ENCODE measurements at regions not wholly inside any gene's neighbourhood (a gene's known extent, or its start where the extent isn't known, plus 50 kb on each side); places are given as distances from the start of the nearest gene placed in this dataset.

DNA sequence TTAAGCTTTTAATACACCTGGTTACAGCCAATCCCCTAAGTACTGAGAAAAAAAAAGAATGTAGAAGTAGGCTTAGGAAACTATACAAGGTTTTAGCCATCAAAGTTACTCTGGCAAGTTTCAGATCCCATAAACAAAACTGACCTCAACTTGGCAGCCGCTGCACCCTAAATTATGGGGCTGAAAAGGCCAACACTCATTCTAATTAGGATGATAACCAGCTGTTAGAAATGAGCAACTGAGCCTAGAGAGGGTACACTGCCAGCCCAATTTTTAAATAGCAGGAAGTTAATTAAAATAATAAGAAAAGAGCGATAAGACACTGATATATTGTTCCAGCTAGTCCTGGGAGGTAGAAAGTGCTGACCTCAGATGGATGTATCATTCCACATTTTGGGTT is 105.7 kb upstream of the VAV3 start:
- RAD21 ChIA-PET (ENCODE audit: low non-redundant PET in 1 of 2, low total read pairs in 2 of 2, uncharacterized antibody in 2 of 2, unreplicated experiment in 2 of 2) = no interaction called here
- Histone ChIP-seq H2AFZ (ENCODE audit: low read depth, low read length, poor library complexity, severe bottlenecking) (no peak overlapping the region), H3K79me2 (ENCODE audit: insufficient read depth, low read length) (no peaks in the 10 kb centered on the region), H3K4me2 (ENCODE audit: low read length) (no peak overlapping the region), H4K20me1 (ENCODE audit: insufficient read depth) (no peaks in the 10 kb centered on the region), H3K9ac (ENCODE audit: low read length) (no peak overlapping the region), H3K4me3 (replicated peaks in 1 of 2; ENCODE audit: low read depth in 1 of 2, low read length in 2 of 2) (no peak overlapping the region), H3K4me1 (ENCODE audit: control insufficient read depth in 1 of 2, insufficient read depth in 2 of 2, low read length in 2 of 2) (no peaks in the 10 kb centered on the region), H3K9me3 (ENCODE audit: control insufficient read depth in 1 of 2, insufficient read depth in 1 of 2, low read depth in 1 of 2, low read length in 2 of 2) (no peaks in the 10 kb centered on the region), H3K36me3 (ENCODE audit: control insufficient read depth in 1 of 2, insufficient read depth in 2 of 2, low read length in 2 of 2) (no peaks in the 10 kb centered on the region), H3K9me2 (ENCODE audit: insufficient read depth) (no peaks in the 10 kb centered on the region), H3K27ac (ENCODE audit: low read depth, low read length) (no peak overlapping the region), H3K27me3 (ENCODE audit: insufficient read depth, low read length) (peaks cover 38% of the 10 kb centered on the region)
- CTCF ChIA-PET = no interaction called here
- POLR2A ChIA-PET = no interaction called here
- ATAC-seq (no peak), DNase-seq (ENCODE audit: low read depth, low spot score) (no peak)
- TF ChIP-seq SP1 (IDR thresholded peaks at IDR 0.05; ENCODE audit: low read depth) = no peak
- no peak for TF ChIP-seq EZH2phosphoT487 (IDR thresholded peaks at IDR 0.05; ENCODE audit: borderline replicate concordance)
- TF ChIP-seq ZFX (IDR thresholded peaks at IDR 0.05) = no peak
- no peak for TF ChIP-seq EGR1 (IDR thresholded peaks at IDR 0.05; ENCODE audit: low read depth)
- TF ChIP-seq, protein P1, sequence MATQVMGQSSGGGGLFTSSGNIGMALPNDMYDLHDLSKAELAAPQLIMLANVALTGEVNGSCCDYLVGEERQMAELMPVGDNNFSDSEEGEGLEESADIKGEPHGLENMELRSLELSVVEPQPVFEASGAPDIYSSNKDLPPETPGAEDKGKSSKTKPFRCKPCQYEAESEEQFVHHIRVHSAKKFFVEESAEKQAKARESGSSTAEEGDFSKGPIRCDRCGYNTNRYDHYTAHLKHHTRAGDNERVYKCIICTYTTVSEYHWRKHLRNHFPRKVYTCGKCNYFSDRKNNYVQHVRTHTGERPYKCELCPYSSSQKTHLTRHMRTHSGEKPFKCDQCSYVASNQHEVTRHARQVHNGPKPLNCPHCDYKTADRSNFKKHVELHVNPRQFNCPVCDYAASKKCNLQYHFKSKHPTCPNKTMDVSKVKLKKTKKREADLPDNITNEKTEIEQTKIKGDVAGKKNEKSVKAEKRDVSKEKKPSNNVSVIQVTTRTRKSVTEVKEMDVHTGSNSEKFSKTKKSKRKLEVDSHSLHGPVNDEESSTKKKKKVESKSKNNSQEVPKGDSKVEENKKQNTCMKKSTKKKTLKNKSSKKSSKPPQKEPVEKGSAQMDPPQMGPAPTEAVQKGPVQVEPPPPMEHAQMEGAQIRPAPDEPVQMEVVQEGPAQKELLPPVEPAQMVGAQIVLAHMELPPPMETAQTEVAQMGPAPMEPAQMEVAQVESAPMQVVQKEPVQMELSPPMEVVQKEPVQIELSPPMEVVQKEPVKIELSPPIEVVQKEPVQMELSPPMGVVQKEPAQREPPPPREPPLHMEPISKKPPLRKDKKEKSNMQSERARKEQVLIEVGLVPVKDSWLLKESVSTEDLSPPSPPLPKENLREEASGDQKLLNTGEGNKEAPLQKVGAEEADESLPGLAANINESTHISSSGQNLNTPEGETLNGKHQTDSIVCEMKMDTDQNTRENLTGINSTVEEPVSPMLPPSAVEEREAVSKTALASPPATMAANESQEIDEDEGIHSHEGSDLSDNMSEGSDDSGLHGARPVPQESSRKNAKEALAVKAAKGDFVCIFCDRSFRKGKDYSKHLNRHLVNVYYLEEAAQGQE (IDR thresholded peaks at IDR 0.05; ENCODE audit: low read depth) = no peak
- TF ChIP-seq YY1 (IDR thresholded peaks at IDR 0.05; ENCODE audit: extremely low read depth, insufficient replicate concordance, low read depth, low read length) = no peak
- TF ChIP-seq POLR2A (IDR thresholded peaks at IDR 0.05; ENCODE audit: borderline replicate concordance, extremely low read depth, insufficient read depth, insufficient read length) = no peak
- TF ChIP-seq, protein P2, sequence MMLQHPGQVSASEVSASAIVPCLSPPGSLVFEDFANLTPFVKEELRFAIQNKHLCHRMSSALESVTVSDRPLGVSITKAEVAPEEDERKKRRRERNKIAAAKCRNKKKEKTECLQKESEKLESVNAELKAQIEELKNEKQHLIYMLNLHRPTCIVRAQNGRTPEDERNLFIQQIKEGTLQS (IDR thresholded peaks at IDR 0.05) = no peak
- no peak for TF ChIP-seq CEBPB (IDR thresholded peaks at IDR 0.05; ENCODE audit: low read depth)
- TF ChIP-seq TCF7L2 (IDR thresholded peaks at IDR 0.05; ENCODE audit: borderline replicate concordance, extremely low read depth, insufficient read depth, insufficient read length) = no peak
- TF ChIP-seq, protein P3, sequence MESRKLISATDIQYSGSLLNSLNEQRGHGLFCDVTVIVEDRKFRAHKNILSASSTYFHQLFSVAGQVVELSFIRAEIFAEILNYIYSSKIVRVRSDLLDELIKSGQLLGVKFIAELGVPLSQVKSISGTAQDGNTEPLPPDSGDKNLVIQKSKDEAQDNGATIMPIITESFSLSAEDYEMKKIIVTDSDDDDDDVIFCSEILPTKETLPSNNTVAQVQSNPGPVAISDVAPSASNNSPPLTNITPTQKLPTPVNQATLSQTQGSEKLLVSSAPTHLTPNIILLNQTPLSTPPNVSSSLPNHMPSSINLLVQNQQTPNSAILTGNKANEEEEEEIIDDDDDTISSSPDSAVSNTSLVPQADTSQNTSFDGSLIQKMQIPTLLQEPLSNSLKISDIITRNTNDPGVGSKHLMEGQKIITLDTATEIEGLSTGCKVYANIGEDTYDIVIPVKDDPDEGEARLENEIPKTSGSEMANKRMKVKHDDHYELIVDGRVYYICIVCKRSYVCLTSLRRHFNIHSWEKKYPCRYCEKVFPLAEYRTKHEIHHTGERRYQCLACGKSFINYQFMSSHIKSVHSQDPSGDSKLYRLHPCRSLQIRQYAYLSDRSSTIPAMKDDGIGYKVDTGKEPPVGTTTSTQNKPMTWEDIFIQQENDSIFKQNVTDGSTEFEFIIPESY (IDR thresholded peaks at IDR 0.05; ENCODE audit: extremely low read depth, insufficient replicate concordance, low read length) = no peak
- TF ChIP-seq, protein P4, sequence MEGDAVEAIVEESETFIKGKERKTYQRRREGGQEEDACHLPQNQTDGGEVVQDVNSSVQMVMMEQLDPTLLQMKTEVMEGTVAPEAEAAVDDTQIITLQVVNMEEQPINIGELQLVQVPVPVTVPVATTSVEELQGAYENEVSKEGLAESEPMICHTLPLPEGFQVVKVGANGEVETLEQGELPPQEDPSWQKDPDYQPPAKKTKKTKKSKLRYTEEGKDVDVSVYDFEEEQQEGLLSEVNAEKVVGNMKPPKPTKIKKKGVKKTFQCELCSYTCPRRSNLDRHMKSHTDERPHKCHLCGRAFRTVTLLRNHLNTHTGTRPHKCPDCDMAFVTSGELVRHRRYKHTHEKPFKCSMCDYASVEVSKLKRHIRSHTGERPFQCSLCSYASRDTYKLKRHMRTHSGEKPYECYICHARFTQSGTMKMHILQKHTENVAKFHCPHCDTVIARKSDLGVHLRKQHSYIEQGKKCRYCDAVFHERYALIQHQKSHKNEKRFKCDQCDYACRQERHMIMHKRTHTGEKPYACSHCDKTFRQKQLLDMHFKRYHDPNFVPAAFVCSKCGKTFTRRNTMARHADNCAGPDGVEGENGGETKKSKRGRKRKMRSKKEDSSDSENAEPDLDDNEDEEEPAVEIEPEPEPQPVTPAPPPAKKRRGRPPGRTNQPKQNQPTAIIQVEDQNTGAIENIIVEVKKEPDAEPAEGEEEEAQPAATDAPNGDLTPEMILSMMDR (IDR thresholded peaks at IDR 0.05 in 2 of 3, conservative IDR thresholded peaks at IDR 0.05 in 1 of 3; ENCODE audit: borderline replicate concordance in 1 of 3, insufficient read depth in 1 of 3, low read depth in 2 of 3, low read length in 2 of 3) = no peak
- no peak for TF ChIP-seq SIN3A (IDR thresholded peaks at IDR 0.05; ENCODE audit: low read depth)
- TF ChIP-seq RAD21 (IDR thresholded peaks at IDR 0.05; ENCODE audit: low read depth) = no peak
- no TSS peak for BruUV-seq (replicated peaks)
- intact Hi-C loops (cut with micrococcal nuclease) = no loop called here

Measured in HCT116 (cell line).